Activated naive CD8-positive, alpha-beta T cell treated with anti-CD3 and anti-CD28 coated beads, Interleukin-2, amount 10 ng/mL, durations not matched to agents 7 days and 5 days (primary cell): ENCODE measurements at regions not wholly inside any gene's neighbourhood (a gene's known extent, or its start where the extent isn't known, plus 50 kb on each side); places are given as distances from the start of the nearest gene placed in this dataset.

Experiments used
- ATAC-seq: fragments of 150-1000 bp; cut with Tn5 transposase; one replicate; pipeline ENCODE4 v1.10.0; 2021; ENCODE audit warnings: low read depth, moderate library complexity
- POLR2A ChIA-PET: fragments of 350-600 bp; sonication (Branson Sonifier 250); formaldehyde crosslinking; loops from one replicate; lab custom pipeline; 2021; ENCODE audit warnings: antibody characterized with exemption; lab: Charles Lee
- DNase-seq: peaks from one replicate; pipeline ENCODE4 v3.0.0; 2021
- H3K27ac Mint-ChIP-seq: one replicate; pipeline ENCODE4 v1.8.0; 2022; ENCODE audit warnings: mild to moderate bottlenecking, mixed read lengths
- H3K27me3 Mint-ChIP-seq: one replicate; pipeline ENCODE4 v1.8.0; 2022; ENCODE audit warnings: mild to moderate bottlenecking, moderate library complexity, mixed read lengths
- H3K36me3 Mint-ChIP-seq: one replicate; pipeline ENCODE4 v1.8.0; 2021; ENCODE audit warnings: mild to moderate bottlenecking, mixed read lengths
- H3K4me1 Mint-ChIP-seq: one replicate; pipeline ENCODE4 v1.8.0; 2021; ENCODE audit warnings: mixed read lengths
- H3K4me3 Mint-ChIP-seq: one replicate; pipeline ENCODE4 v1.8.0; 2022; ENCODE audit warnings: mild to moderate bottlenecking, moderate library complexity, mixed read lengths
- H3K9me3 Mint-ChIP-seq: one replicate; pipeline ENCODE4 v1.8.0; 2021; ENCODE audit warnings: mixed read lengths

DNA sequence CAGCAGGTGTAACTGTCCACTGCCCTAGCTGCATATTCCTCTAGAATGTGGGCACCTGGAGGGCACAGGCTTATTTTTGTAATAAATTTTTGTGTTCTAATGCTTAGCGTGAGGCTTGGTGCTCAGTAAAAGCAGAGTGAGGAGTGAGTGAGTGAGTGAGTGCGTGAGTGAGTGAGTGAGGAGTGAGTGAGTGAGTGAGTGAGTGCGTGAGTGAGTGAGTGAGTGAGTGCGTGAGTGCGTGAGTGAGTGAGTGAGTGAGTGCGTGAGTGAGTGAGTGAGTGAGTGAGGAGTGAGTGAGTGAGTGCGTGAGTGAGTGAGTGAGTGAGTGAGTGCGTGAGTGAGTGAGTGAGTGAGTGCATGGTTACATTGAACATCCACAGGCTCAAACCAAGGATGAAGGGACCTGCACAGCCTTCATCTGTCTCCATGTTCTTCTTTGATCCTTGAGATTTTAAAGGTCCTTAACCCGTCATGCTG is 371.5 kb downstream of the MED10 start:
- H3K4me1 Mint-ChIP-seq = no peaks in the 10 kb centered on the region
- no peak overlapping the region for H3K4me3 Mint-ChIP-seq
- no peaks in the 10 kb centered on the region for H3K36me3 Mint-ChIP-seq
- POLR2A ChIA-PET = no interaction called here
- no peaks in the 10 kb centered on the region for H3K9me3 Mint-ChIP-seq
- DNase-seq = no peak
- H3K27ac Mint-ChIP-seq = no peak overlapping the region
- no peak for ATAC-seq
- H3K27me3 Mint-ChIP-seq = no peaks in the 10 kb centered on the region

DNA sequence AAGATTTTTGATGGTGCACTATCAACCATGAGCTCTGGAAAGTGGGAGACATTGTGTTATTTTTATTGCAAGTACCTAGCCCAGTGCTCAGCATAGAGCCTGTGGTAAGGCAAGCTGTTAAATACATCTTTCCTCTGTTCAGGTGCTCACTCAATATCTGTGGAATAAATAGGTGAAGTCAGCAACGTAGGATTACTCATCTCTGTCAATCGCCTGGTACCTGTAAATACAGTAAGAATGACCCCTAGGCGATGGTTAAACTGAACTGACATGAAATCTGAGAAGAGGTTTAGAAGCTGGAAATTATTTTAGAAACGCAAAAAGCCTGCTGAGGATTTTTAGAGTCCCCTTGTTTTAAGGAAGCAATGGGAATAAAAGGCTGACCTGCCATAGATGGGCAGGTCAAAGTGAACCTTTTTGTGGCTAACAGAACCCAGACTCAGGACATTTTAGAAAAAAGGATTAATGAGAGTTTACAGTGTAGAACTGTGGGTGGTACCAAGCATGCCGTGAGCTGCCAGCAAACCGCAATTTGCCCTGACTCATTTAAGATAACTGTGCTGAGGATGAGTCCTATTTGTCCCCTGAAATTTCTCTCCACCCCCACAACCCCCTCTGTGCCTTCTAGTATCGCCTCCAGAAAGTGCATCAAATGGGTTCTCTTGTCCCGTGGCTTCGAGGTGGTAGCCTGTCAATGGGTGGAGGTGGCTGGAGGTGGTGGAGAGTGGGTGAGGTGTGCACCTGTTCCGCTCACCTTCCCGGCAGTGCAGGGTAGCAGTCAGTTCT is 375.1 kb downstream of the MED10 start:
- Mint-ChIP-seq H3K9me3 (no peaks in the 10 kb centered on the region), H3K4me3 (no peak overlapping the region), H3K27me3 (no peaks in the 10 kb centered on the region), H3K36me3 (no peaks in the 10 kb centered on the region), H3K27ac (no peak overlapping the region), H3K4me1 (no peaks in the 10 kb centered on the region)
- DNase-seq = no peak
- POLR2A ChIA-PET = no interaction called here
- ATAC-seq = no peak

DNA sequence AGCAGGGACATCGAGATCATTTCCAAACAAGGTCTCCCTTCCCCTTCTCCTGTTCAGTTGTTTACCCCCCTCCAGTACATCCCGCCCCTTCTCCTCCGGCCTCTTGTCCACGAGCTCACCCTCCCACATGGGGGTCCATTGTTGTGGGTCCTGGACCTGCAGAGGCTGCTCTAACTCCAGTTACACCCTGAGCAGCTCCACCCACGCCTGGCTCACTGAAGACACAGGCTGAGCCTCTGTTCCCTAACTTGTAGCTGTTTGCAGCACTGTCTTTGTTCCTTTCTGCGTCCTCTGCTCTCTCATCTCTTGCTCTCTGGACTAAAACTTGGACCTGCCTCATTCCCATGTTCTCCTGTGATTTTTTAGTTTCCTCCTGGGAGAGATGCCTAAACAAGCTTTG is 377.5 kb downstream of the MED10 start:
- POLR2A ChIA-PET = no interaction called here
- Mint-ChIP-seq H3K27me3 (no peaks in the 10 kb centered on the region), H3K4me1 (no peaks in the 10 kb centered on the region), H3K27ac (no peak overlapping the region), H3K9me3 (peaks cover 5% of the 10 kb centered on the region), H3K36me3 (no peaks in the 10 kb centered on the region), H3K4me3 (no peak overlapping the region)
- no peak for ATAC-seq
- DNase-seq = no peak

GRCh38 chr5:5995819-5996218 is 382.5 kb downstream of the MED10 start:
- no peak for DNase-seq
- no peak for ATAC-seq
- H3K27ac Mint-ChIP-seq = no peak overlapping the region
- H3K36me3 Mint-ChIP-seq = no peaks in the 10 kb centered on the region
- H3K4me3 Mint-ChIP-seq = no peak overlapping the region
- peaks cover 16% of the 10 kb centered on the region for H3K9me3 Mint-ChIP-seq
- no peaks in the 10 kb centered on the region for H3K27me3 Mint-ChIP-seq
- no peaks in the 10 kb centered on the region for H3K4me1 Mint-ChIP-seq
- POLR2A ChIA-PET = no interaction called here

GRCh38 chr5:5986492-5987178 is 391.7 kb downstream of the MED10 start:
- ATAC-seq (no peak), DNase-seq (no peak)
- no peaks in the 10 kb centered on the region for H3K4me1 Mint-ChIP-seq
- no peak overlapping the region for H3K27ac Mint-ChIP-seq
- H3K9me3 Mint-ChIP-seq = no peaks in the 10 kb centered on the region
- POLR2A ChIA-PET = no interaction called here
- no peaks in the 10 kb centered on the region for H3K36me3 Mint-ChIP-seq
- H3K27me3 Mint-ChIP-seq = no peaks in the 10 kb centered on the region
- H3K4me3 Mint-ChIP-seq = no peak overlapping the region

- POLR2A ChIA-PET = no interaction called here
- Mint-ChIP-seq H3K27ac (no peak overlapping the region), H3K9me3 (no peaks in the 10 kb centered on the region), H3K27me3 (no peaks in the 10 kb centered on the region), H3K4me1 (no peaks in the 10 kb centered on the region), H3K36me3 (no peaks in the 10 kb centered on the region), H3K4me3 (no peak overlapping the region)
- no peak for ATAC-seq
- no peak for DNase-seq
Observed at GRCh38 chr5:5985332-5985731, 393.0 kb downstream of the MED10 start.

- no peak for DNase-seq
- Mint-ChIP-seq H3K4me3 (no peak overlapping the region), H3K27ac (no peak overlapping the region), H3K9me3 (no peaks in the 10 kb centered on the region), H3K4me1 (no peaks in the 10 kb centered on the region), H3K36me3 (no peaks in the 10 kb centered on the region), H3K27me3 (no peaks in the 10 kb centered on the region)
- POLR2A ChIA-PET = no interaction called here
- no peak for ATAC-seq
Observed at GRCh38 chr5:5983261-5983980, 394.9 kb downstream of the MED10 start.

DNA sequence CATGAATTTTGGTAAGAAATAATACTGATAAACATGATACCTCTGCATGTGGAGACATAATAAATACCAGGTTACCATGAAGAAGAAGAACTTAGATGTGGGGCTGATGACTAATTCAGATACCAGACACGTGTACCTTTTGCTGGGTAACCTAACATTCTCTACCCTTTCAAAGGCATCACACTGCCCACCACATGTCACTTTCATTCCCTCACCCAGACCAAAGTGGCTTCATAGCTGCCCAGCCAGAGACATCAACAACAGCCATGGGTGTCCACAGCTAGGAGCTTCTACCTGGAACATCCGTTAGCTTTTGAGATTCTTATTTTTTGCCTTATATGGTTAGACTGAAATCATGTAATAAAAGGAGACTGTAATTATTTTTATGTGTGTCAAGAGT is 396.8 kb downstream of the MED10 start:
- DNase-seq = no peak
- H3K27me3 Mint-ChIP-seq = no peaks in the 10 kb centered on the region

GRCh38 chr5:5980538-5980895 is 397.8 kb downstream of the MED10 start:
- Mint-ChIP-seq H3K4me3 (no peak overlapping the region), H3K36me3 (no peaks in the 10 kb centered on the region), H3K27ac (no peak overlapping the region), H3K27me3 (no peaks in the 10 kb centered on the region), H3K9me3 (no peaks in the 10 kb centered on the region), H3K4me1 (no peaks in the 10 kb centered on the region)
- POLR2A ChIA-PET = no interaction called here
- ATAC-seq (no peak), DNase-seq (no peak)

More for the DNA sequence above, 396.8 kb downstream of the MED10 start:
- POLR2A ChIA-PET = no interaction called here
- Mint-ChIP-seq H3K36me3 (no peaks in the 10 kb centered on the region), H3K9me3 (no peaks in the 10 kb centered on the region), H3K27ac (no peak overlapping the region), H3K4me3 (no peak overlapping the region), H3K4me1 (no peaks in the 10 kb centered on the region)
- ATAC-seq = no peak

DNA sequence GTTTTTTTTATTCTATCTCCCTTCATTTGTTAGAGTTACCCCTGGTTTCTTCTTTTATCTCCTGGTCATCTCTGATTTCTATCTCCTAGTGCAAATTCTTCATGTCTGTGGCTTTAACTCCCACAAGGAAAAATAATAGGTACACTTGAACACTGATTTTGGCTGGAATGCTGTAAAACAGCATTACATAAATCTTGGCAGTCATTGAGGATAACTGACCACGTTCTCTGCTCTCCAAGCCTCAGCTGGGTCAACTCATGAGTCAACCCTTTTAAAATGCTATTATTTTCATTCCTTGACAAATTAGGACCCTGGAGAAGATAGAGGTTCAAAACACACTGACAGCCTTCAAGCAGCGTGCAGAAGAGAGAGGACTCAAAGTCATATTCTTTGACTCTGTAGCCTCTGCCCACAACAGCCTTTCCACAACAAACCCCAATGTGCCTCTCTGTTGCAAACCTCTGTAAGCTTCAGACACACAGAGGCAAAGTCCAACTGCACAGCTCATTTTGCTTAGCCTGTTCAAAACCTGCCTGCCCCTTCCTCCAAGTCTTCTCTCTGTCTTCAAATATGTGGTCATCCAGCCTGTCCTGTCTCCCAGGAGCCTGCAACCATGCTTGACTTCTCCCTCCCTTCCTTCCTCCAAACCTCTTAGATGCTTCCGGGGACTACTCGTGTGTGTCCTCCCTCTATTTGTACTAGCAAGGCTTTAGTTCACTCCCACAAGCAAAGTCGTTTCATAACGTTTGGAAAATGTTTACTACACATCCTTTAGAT is 398.4 kb downstream of the MED10 start:
- Mint-ChIP-seq H3K9me3 (no peaks in the 10 kb centered on the region), H3K4me3 (no peak overlapping the region), H3K36me3 (no peaks in the 10 kb centered on the region), H3K27me3 (no peaks in the 10 kb centered on the region), H3K4me1 (no peaks in the 10 kb centered on the region), H3K27ac (no peak overlapping the region)
- no peak for DNase-seq
- no peak for ATAC-seq
- POLR2A ChIA-PET = no interaction called here

- Mint-ChIP-seq H3K27me3 (no peaks in the 10 kb centered on the region), H3K4me3 (no peak overlapping the region), H3K9me3 (no peaks in the 10 kb centered on the region), H3K27ac (no peak overlapping the region), H3K4me1 (no peaks in the 10 kb centered on the region), H3K36me3 (no peaks in the 10 kb centered on the region)
- no peak for DNase-seq
- POLR2A ChIA-PET = no interaction called here
- no peak for ATAC-seq
Observed at GRCh38 chr5:5979377-5979760, 399.0 kb downstream of the MED10 start.

DNA sequence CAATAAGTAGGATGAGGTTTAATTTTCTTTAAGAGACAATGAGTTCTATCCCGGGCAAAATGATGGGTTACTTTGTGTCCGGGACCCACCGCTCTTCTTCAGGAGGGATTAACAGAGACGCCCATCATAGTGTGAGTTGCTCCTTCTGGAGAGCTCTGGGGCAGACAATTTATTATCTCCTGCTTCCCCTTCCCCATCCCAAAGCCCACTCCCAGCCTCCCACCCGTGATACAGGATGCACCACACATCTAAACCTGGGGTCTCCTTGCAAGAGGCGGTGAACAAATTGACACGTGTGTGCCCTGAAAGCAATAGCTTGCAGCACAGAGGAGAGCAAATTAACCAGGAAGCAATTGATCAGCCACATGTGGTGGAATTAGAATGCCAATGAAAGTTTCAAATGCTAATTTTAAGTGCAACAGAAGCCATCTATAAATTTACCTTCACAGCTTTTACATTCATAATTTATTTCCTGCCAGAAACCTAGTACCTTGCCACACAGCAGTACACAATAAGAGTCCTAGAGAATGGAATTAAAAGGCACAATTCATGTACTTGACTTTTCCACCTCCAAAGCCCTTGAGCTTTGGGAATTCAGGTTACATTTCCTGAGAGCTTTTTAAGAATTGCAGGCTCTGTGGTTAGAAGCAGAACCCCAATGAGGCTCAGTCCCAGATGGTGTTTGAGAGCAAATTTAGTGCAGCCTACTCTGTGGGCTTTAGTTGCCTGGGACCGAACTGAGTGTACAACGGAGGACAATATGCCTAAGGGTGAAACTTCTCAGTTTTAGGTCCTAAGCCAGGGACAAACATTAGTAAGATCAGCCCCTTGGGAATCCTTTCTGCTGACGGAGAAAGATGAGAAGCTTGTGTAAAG is 399.6 kb downstream of the MED10 start:
- Mint-ChIP-seq H3K9me3 (no peaks in the 10 kb centered on the region), H3K27me3 (no peaks in the 10 kb centered on the region), H3K27ac (no peak overlapping the region), H3K36me3 (no peaks in the 10 kb centered on the region), H3K4me1 (no peaks in the 10 kb centered on the region), H3K4me3 (no peak overlapping the region)
- ATAC-seq (no peak), DNase-seq (no peak)
- POLR2A ChIA-PET = no interaction called here
